A673 (cell line): ENCODE measurements at regions not wholly inside any gene's neighbourhood (a gene's known extent, or its start where the extent isn't known, plus 50 kb on each side); places are given as distances from the start of the nearest gene placed in this dataset.

Experiments
- BruUV-seq: library from RNA; stranded (reverse); fragments of 400-500 nt; replicated peaks from 2 replicates; lab custom pipeline; 2021; lab: Mats Ljungman, UMichigan
- CTCF ChIA-PET: fragments of 300-600 bp; sonication (Branson Sonifier 250); formaldehyde crosslinking; loops from one replicate; lab custom pipeline; 2022; ENCODE audit warnings: antibody characterized with exemption; lab: Charles Lee
- POLR2A ChIA-PET: fragments of 300-600 bp; sonication (Branson Sonifier 250); formaldehyde crosslinking; loops from one replicate; lab custom pipeline; 2022; ENCODE audit warnings: antibody characterized with exemption; ENCODE audit not compliant: low non-redundant PET; lab: Charles Lee
- DNase-seq: peaks from one replicate; pipeline ENCODE4 v3.0.0-alpha.2; 2015; ENCODE audit warnings: low spot score
- H3K27ac ChIP-seq: fragments of 200-600 bp; sonication (generic); 2 replicates; pipeline ENCODE4 v1.5.1; 2016; ENCODE audit warnings: mixed run types, low read depth, mild to moderate bottlenecking, mixed read lengths, antibody characterized with exemption, low read length; ENCODE audit not compliant: poor library complexity, severe bottlenecking
- H3K27me3 ChIP-seq: fragments of 200-600 bp; sonication (generic); replicated peaks from 2 replicates; pipeline ENCODE4 v1.6.1; 2017; ENCODE audit warnings: mixed run types, low read depth, mild to moderate bottlenecking, mixed read lengths, antibody characterized with exemption, low read length; ENCODE audit not compliant: insufficient read depth, poor library complexity
- H3K36me3 ChIP-seq: fragments of 200-600 bp; sonication (generic); 2 replicates; pipeline ENCODE4 v1.6.1; 2016; ENCODE audit warnings: mixed run types, mild to moderate bottlenecking, mixed read lengths, antibody characterized with exemption, low read length; ENCODE audit not compliant: insufficient read depth, poor library complexity, severe bottlenecking
- H3K4me1 ChIP-seq: fragments of 200-600 bp; sonication (generic); 2 replicates; pipeline ENCODE4 v1.6.1; 2017; ENCODE audit warnings: mixed run types, mild to moderate bottlenecking, mixed read lengths, antibody characterized with exemption, low read length; ENCODE audit not compliant: insufficient read depth, poor library complexity, severe bottlenecking
- H3K4me3 ChIP-seq: fragments of 200-600 bp; sonication (generic); 2 replicates; pipeline ENCODE4 v1.5.1; 2016; ENCODE audit warnings: low read depth, mixed run types, mild to moderate bottlenecking, mixed read lengths, low read length; ENCODE audit not compliant: poor library complexity, severe bottlenecking
- H3K9me3 ChIP-seq: fragments of 200-600 bp; sonication (generic); 2 replicates; pipeline ENCODE4 v1.6.1; 2016; ENCODE audit warnings: mixed run types, low read depth, mild to moderate bottlenecking, mixed read lengths, antibody characterized with exemption, low read length; ENCODE audit not compliant: poor library complexity, severe bottlenecking
- EZH2 ChIP-seq: fragments of 200-600 bp; sonication (generic); IDR thresholded peaks from 2 replicates; pipeline ENCODE4 v1.6.1; 2017; ENCODE audit warnings: borderline replicate concordance, low read depth, mild to moderate bottlenecking, mixed read lengths, antibody characterized with exemption, low read length; ENCODE audit not compliant: poor library complexity, severe bottlenecking
- intact Hi-C: fragments of 100-400 bp; cut with micrococcal nuclease; formaldehyde crosslinking; loops from one replicate; pipeline ENCODE4 v1.10.0; 2022; ENCODE audit not compliant: unreplicated experiment
- TF ChIP-seq, protein P1 (sequence below): fragments of 300-800, 200-600 bp; sonication (generic); conservative IDR thresholded peaks from 2 replicates; pipeline ENCODE4 v1.5.1; 2017; ENCODE audit warnings: low read depth, mild to moderate bottlenecking, antibody characterized with exemption, low read length, moderate library complexity, mixed read lengths

DNA sequence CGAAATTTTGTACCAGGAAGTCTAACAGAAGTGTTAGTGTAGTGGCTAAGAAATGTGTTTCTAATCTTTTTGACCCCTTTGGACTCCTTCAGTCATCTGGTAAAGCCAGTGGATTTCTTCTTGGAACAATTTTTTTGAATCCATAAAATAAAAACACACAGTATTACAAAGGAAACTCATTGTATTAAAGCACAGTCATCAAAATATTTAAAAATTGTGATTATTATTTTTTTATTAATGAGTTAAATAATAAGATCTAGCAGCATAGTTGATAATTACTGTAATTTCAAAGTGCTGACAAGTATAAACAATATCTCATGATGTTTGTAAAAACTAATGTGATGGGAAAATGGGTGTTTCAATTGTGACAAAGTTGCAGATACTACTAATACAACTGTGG, 72.2 kb upstream of the LRRC3B start:
- intact Hi-C loops = no loop called here
- BruUV-seq = no TSS peak
- DNase-seq = no peak
- ChIA-PET CTCF (no interaction called here), POLR2A (no interaction called here)
- H3K27ac ChIP-seq = no peak overlapping the region
- no peaks in the 10 kb centered on the region for H3K9me3 ChIP-seq
- no peak overlapping the region for H3K4me3 ChIP-seq
- no peak for TF ChIP-seq EZH2
- TF ChIP-seq, protein P1, sequence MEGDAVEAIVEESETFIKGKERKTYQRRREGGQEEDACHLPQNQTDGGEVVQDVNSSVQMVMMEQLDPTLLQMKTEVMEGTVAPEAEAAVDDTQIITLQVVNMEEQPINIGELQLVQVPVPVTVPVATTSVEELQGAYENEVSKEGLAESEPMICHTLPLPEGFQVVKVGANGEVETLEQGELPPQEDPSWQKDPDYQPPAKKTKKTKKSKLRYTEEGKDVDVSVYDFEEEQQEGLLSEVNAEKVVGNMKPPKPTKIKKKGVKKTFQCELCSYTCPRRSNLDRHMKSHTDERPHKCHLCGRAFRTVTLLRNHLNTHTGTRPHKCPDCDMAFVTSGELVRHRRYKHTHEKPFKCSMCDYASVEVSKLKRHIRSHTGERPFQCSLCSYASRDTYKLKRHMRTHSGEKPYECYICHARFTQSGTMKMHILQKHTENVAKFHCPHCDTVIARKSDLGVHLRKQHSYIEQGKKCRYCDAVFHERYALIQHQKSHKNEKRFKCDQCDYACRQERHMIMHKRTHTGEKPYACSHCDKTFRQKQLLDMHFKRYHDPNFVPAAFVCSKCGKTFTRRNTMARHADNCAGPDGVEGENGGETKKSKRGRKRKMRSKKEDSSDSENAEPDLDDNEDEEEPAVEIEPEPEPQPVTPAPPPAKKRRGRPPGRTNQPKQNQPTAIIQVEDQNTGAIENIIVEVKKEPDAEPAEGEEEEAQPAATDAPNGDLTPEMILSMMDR = no peak
- H3K27me3 ChIP-seq = no peaks in the 10 kb centered on the region
- H3K36me3 ChIP-seq = no peaks in the 10 kb centered on the region
- H3K4me1 ChIP-seq = no peaks in the 10 kb centered on the region

DNA sequence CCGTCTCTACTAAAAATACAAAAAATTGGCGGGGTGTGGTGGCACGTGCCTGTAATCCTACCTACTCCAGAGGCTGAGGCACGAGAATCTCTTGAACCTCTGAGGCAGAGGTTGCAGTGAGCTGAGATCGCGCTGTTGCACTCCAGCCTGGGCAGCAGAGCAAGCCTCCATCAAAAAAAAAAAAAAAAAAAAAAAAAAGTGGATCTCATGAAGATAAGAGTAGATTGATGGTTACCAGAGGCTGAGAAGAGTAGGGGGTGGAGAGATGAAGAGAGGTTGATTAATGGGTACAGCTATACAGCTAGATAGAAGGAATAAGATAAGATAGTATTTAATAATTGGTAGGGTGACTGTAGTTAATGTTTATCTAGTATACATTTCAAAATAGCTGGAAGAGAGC, 65.9 kb upstream of the LRRC3B start:
- TF ChIP-seq, protein P1 = no peak
- no peak for TF ChIP-seq EZH2
- Histone ChIP-seq H3K27ac (no peak overlapping the region), H3K27me3 (no peaks in the 10 kb centered on the region), H3K4me1 (no peaks in the 10 kb centered on the region), H3K36me3 (no peaks in the 10 kb centered on the region), H3K9me3 (no peaks in the 10 kb centered on the region), H3K4me3 (no peak overlapping the region)
- intact Hi-C loops = no loop called here
- DNase-seq = no peak
- no TSS peak for BruUV-seq
- CTCF ChIA-PET = no interaction called here
- POLR2A ChIA-PET = no interaction called here

DNA sequence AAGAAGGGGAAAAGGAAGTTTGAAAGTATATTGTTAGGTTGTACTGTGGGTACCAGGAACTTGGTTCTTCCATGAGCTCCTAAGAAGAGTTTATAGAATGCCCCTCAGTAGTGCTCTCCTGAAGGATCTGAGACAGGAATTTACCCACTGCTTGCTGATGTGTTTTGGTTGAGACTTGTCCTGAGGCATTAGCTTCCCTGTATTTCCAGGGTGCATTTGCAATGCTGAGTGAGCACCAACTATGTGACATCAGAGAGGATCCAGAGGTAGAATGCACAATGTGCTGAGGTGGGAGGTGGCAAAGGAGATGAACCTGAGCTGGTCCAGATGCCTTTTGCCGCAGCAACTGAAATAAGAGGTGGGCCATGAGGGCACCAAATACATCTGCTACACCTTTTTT, 64.3 kb upstream of the LRRC3B start:
- intact Hi-C loops = no loop called here
- Histone ChIP-seq H3K4me1 (no peaks in the 10 kb centered on the region), H3K36me3 (no peaks in the 10 kb centered on the region), H3K9me3 (no peaks in the 10 kb centered on the region), H3K27me3 (no peaks in the 10 kb centered on the region), H3K27ac (no peak overlapping the region), H3K4me3 (no peak overlapping the region)
- ChIA-PET POLR2A (no interaction called here), CTCF (interaction anchor here (0.5 kb wide), 1 partner anchor 15 kb away, joined by 8 read pairs; no protein-coding TSS in a partner anchor)
- no peak for DNase-seq
- TF ChIP-seq EZH2 = no peak
- TF ChIP-seq, protein P1 = no peak
- no TSS peak for BruUV-seq
